ENCODE measurements at regions not wholly inside any gene's neighbourhood (a gene's known extent, or its start where the extent isn't known, plus 50 kb on each side); places are given as distances from the start of the nearest gene placed in this dataset.

DNA sequence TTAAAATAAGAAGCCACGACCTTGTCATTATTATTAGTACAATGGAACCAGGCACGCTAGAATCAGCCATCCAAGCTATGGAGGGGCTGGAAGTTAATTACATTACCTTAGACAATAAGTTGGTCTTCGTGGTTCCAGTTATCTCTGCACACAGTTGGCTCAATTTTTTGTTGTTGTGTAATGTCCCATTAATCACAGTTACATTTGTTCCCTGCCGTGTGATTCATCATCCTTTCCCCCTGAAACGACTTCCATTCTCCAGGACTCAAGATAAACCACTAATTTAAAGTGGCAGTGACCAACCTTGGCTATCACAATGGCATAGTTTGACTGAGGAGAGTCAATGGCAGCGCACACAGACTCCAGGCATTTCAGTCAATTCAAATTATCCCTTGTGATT lies 905.0 kb downstream of the RAB28 start:
- no peaks in the 10 kb centered on the region for H3K9me3 ChIP-seq (ENCODE audit: control insufficient read depth, low read length)
- Mint-ChIP-seq H3K9me3 (no peaks in the 10 kb centered on the region), H3K27ac (no peak overlapping the region), H3K36me3 (ENCODE audit: low read depth) (no peaks in the 10 kb centered on the region), H3K4me3 (no peak overlapping the region), H3K4me1 (peaks cover 9% of the 10 kb centered on the region), H3K27me3 (ENCODE audit: insufficient read depth) (no peaks in the 10 kb centered on the region)
- H3K4me1 ChIP-seq (ENCODE audit: control insufficient read depth, insufficient read depth, low read length) = peaks cover 3% of the 10 kb centered on the region
- DNase-seq = no peak
- no peaks in the 10 kb centered on the region for H3K36me3 ChIP-seq (ENCODE audit: control insufficient read depth, insufficient read depth, low read length)
- no peak overlapping the region for H3K27ac ChIP-seq (ENCODE audit: low read depth, low read length)
- no peaks in the 10 kb centered on the region for H3K27me3 ChIP-seq (ENCODE audit: control insufficient read depth, insufficient read depth, low read length, poor library complexity, severe bottlenecking)
- TF ChIP-seq, protein P1, sequence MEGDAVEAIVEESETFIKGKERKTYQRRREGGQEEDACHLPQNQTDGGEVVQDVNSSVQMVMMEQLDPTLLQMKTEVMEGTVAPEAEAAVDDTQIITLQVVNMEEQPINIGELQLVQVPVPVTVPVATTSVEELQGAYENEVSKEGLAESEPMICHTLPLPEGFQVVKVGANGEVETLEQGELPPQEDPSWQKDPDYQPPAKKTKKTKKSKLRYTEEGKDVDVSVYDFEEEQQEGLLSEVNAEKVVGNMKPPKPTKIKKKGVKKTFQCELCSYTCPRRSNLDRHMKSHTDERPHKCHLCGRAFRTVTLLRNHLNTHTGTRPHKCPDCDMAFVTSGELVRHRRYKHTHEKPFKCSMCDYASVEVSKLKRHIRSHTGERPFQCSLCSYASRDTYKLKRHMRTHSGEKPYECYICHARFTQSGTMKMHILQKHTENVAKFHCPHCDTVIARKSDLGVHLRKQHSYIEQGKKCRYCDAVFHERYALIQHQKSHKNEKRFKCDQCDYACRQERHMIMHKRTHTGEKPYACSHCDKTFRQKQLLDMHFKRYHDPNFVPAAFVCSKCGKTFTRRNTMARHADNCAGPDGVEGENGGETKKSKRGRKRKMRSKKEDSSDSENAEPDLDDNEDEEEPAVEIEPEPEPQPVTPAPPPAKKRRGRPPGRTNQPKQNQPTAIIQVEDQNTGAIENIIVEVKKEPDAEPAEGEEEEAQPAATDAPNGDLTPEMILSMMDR (conservative IDR thresholded peaks at IDR 0.05) = no peak
- H3K4me3 ChIP-seq (ENCODE audit: low read length) = no peak overlapping the region
- H3K9ac ChIP-seq (ENCODE audit: extremely low read depth, low read length, poor library complexity, severe bottlenecking) = no peak overlapping the region
- whole genome bisulfite sequencing, 2 experiments (ENCODE audit: insufficient coverage in 1 of 2, insufficient read length in 1 of 2) = 87 to 100% methylated on average over 1 to 6 of the region's 6 CpGs

DNA sequence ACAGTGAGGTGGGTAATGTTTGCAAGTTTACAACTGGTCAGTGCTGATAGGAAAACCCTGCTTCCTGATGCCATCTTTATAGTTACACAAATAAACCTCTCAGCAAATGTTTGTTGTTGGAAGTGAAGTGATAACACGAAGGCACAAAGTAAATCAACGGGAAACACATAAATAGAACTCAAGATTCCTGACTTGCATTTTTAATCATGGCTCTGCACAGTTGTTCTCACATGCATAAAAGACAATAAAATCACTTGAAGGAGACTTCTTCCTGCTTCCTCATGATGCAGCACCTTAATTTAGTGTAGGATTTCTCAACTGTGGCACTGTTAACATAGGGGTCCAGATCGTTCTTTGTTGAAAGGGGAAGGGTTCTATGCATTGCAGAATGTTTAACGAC lies 907.7 kb downstream of the RAB28 start:
- no peaks in the 10 kb centered on the region for H3K4me1 ChIP-seq (ENCODE audit: control insufficient read depth, insufficient read depth, low read length)
- Mint-ChIP-seq H3K4me3 (no peak overlapping the region), H3K9me3 (no peaks in the 10 kb centered on the region), H3K36me3 (ENCODE audit: low read depth) (no peaks in the 10 kb centered on the region), H3K27me3 (ENCODE audit: insufficient read depth) (no peaks in the 10 kb centered on the region), H3K27ac (no peak overlapping the region), H3K4me1 (peaks cover 3% of the 10 kb centered on the region)
- WGBS, 2 experiments (ENCODE audit: insufficient coverage in 1 of 2, insufficient read length in 1 of 2) = 90 to 91% methylated on average over 3 to 4 of the region's 4 CpGs
- H3K9ac ChIP-seq (ENCODE audit: extremely low read depth, low read length, poor library complexity, severe bottlenecking) = no peak overlapping the region
- no peak overlapping the region for H3K4me3 ChIP-seq (ENCODE audit: low read length)
- H3K27me3 ChIP-seq (ENCODE audit: control insufficient read depth, insufficient read depth, low read length, poor library complexity, severe bottlenecking) = no peaks in the 10 kb centered on the region
- no peak for DNase-seq
- no peaks in the 10 kb centered on the region for H3K9me3 ChIP-seq (ENCODE audit: control insufficient read depth, low read length)
- H3K36me3 ChIP-seq (ENCODE audit: control insufficient read depth, insufficient read depth, low read length) = no peaks in the 10 kb centered on the region
- H3K27ac ChIP-seq (ENCODE audit: low read depth, low read length) = no peak overlapping the region
- TF ChIP-seq, protein P1 (conservative IDR thresholded peaks at IDR 0.05) = no peak

DNA sequence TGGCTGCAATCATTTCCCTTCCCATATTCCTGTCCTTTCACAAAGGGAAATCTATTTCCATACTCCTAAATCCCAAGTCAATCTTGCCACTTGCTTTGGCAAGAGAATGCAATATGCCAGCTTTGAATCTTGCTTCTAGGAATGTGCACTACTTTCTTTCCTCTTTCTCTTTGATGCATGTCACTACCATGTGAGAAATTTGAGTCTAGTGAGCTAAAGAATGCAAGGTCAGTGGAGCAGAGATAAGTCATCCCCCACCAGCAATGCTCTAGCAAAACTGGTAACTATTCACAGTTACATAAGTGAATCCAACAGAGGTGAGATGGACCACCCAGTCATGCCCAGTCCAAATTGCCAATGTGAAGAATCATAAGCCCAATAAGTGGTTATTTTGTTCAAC lies 910.4 kb downstream of the RAB28 start:
- Histone ChIP-seq H3K4me1 (ENCODE audit: control insufficient read depth, insufficient read depth, low read length) (no peaks in the 10 kb centered on the region), H3K9me3 (ENCODE audit: control insufficient read depth, low read length) (no peaks in the 10 kb centered on the region), H3K27me3 (ENCODE audit: control insufficient read depth, insufficient read depth, low read length, poor library complexity, severe bottlenecking) (no peaks in the 10 kb centered on the region), H3K9ac (ENCODE audit: extremely low read depth, low read length, poor library complexity, severe bottlenecking) (no peak overlapping the region), H3K4me3 (ENCODE audit: low read length) (no peak overlapping the region), H3K27ac (ENCODE audit: low read depth, low read length) (no peak overlapping the region), H3K36me3 (ENCODE audit: control insufficient read depth, insufficient read depth, low read length) (no peaks in the 10 kb centered on the region)
- no peak for DNase-seq
- Mint-ChIP-seq H3K4me1 (peaks cover 3% of the 10 kb centered on the region), H3K27ac (no peak overlapping the region), H3K9me3 (no peaks in the 10 kb centered on the region), H3K4me3 (no peak overlapping the region), H3K27me3 (ENCODE audit: insufficient read depth) (no peaks in the 10 kb centered on the region), H3K36me3 (ENCODE audit: low read depth) (no peaks in the 10 kb centered on the region)
- TF ChIP-seq, protein P1 (conservative IDR thresholded peaks at IDR 0.05) = no peak
